ENCODE measurements at regions not wholly inside any gene's neighbourhood (a gene's known extent, or its start where the extent isn't known, plus 50 kb on each side); places are given as distances from the start of the nearest gene placed in this dataset.
"Not testable (repeated sequence)": the region's sequence is repeated elsewhere in the genome, so short reads cannot be mapped to it uniquely, and the experiment has no call there.

DNA sequence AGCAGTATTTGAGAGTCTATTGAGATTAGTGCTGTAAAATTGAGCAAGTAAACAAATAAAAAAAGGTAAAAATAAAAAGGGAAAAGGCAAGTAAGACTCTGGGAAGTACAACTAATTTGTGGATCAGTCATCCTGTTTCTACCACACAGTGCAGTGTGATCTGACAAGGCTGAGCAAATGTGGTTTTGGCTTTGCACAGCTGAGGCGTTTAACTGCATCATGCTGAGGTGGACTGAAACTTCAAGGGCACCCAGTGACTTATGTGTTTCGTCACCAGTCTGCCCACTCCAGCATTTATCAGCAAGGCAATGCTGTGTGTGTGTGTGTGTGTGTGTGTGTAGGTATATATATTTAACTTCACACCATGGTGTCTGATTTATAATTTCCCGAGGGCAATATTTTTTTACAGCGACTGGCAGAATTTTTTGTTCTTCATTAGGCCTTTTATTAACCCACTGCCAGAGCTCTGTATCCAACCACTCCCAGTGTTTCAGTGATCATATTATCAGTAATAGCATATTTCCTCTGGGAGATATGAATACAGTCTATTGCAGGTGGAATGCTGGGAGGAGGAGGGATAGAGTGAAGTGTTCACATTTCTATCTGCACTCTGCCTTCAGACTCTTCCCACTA, 131.5 kb upstream of the SATB1 start:
- no peak for DNase-seq (ENCODE audit: low read depth, low spot score)

DNA sequence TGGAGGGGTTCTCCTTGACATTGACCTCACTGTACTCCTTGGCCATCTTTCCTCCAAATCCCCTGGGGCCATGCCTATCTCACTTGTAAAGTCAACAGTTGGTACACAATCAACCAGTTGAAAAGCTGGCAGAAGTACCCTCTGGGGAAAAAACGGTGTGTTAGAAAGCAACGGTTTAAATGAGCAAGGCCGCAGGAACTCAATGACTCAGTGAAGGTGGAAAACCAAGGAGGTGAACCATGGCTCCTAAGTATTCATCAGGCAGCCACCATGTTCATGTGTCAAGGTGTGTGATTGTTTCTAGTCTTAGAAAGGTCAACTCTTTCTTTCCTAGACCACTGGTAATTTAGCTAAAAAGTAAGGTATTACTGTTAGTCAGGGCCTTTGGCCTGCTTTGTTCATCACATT, 130.9 kb upstream of the SATB1 start:
- DNase-seq (ENCODE audit: low read depth, low spot score) = no peak

DNA sequence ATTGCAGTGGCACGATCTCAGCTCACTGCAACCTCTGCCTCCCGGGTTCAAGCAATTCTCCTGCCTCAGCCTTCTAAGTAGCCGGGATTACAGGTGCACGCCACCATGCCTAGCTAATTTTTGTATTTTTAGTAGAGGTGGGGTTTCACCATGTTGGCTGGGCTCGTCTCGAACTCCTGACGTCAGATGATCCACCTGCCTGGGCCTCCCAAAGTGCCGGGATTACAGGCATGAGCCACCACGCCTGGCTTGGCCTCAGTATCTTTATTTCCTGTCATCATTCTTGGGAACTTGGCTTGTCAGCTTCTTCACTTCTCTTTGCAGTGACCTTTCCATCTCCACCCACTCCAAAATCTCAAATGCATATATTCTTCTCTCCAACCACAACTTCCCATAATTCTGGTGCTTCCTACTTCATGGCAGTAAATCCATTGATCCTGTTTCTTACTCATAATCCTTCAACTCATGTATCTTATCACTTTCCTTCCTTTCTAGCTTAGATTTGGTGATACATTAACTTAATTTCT, 127.5 kb upstream of the SATB1 start:
- not testable (repeated sequence) for DNase-seq (ENCODE audit: low read depth, low spot score)

DNA sequence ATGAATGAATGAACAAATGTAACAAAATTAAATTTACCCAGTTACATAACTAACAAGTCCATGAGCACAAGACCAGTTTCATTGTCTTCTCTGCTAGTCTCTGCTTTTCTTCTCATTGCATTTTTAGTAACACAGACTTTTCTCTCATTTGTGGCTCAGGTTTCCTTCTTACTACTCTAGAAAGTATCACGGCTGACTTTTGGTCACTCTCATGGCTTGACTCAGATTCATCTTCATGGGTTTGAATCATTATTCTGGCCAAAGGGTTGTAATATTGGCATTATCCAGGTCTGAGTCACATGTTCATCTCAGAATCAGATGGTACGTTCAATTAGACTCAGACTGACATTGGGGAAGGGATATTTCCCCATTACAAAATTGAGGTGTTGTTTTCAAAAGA, 121.5 kb upstream of the SATB1 start:
- DNase-seq (ENCODE audit: low read depth, low spot score) = no peak

DNA sequence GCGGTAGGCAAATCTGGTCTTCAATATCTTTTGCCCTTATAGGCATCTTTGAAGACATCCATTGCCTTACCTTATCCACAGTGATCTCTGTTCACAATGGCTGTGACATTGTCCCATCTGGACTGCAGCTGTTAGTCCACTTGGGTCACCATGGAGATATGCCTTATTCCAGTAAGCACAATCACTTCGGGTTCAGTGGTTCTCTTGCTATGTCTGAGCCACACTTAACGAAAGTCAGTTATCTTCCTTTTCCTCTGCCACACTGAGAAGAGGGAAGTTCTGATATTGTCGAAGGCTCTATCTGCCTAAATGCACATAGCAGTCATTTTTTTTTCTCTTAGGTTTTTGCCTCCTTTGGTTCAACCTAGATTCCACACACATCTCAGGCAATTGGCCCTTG, 119.0 kb upstream of the SATB1 start:
- DNase-seq (ENCODE audit: low read depth, low spot score) = no peak

DNA sequence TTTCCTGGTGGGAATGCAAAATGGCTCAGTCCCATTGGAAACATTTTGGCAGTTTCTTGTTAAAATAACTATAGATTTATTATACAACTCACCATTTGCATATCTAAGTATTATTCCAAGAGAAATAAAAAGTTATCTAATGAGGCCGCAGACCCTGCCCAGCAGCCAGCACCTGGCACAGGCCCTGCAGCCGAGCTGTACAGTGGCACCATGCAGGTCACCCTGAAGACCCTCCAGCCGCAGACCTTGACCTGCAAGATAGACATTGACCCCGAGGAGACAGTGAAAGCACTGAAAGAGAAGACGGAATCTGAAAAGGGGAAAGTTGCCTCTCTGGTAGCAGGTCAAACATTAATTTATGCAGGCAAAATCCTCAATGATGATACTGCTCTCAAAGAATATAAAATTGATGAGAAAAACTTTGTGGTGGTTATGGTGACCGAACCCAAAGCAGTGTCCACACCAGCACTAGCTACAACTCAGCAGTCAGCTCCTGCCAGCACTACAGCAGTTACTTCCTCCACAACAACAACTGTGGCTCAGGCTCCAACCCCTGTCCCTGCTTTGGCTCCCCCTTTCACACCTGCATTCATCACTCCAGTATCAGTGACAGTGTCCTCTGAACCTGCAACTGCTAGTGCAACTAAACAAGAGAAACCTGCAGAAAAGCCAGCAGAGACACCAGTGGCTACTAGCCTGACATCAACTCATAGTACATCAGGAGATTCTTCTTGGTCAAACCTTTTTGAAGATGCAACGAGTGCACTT, 113.5 kb upstream of the SATB1 start:
- no peak for DNase-seq (ENCODE audit: low read depth, low spot score)

DNA sequence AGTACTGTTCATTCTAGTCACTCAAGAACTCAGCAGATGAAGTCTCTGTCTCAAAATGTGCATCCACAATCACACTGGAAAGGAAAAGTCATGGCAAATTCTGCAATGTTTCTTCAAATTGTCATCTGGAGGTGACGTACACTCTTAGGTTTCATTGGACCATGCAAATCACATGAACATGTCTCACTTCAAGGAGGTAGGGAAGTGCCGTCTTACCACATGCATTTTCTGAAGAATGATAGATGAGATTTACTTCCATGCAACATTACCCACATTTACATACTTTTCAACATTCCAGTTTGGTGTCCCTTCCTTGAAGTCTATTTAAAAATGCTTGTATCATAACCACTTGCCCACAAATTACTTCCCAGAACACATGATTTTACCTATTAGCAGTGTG, 107.9 kb upstream of the SATB1 start:
- no peak for DNase-seq (ENCODE audit: low read depth, low spot score)

DNA sequence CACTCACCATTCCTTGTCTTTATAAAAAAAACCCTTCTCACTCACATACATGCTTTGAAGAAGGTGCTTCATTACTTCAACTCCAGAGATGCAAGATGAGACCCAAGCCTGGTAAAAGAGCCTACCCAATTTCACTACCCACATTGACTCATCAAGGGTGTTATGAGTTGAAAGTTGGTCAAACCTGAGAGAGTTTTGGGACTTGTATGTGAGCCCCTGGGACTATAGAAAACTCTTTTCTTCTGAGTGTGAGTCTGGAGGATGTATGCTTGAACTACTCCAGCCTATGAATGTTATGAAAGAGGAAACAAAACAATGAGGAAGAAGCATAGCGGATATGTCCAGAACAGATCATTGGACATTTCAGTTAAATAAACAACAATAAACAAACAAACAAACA, 106.5 kb upstream of the SATB1 start:
- DNase-seq (ENCODE audit: low read depth, low spot score) = no peak

DNA sequence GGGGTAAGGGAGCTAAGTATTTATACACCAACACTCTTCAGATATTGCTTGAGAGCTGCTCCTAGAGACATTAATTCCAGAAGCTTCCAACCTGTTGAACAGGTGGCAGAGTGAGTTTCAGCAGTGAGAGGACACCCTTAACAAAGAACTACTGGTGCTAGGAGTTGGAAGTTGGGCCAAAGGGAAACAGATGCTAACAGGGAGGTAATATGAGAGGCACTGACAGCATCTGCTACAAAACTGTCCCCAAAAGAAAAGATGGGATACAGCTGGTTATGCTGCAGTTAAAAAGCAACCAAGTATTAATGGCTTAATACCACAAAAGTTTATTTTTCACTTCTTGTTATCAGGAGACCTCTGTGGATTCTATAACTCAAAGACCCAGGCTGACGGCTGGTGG, 104.5 kb upstream of the SATB1 start:
- DNase-seq (ENCODE audit: low read depth, low spot score) = no peak

DNA sequence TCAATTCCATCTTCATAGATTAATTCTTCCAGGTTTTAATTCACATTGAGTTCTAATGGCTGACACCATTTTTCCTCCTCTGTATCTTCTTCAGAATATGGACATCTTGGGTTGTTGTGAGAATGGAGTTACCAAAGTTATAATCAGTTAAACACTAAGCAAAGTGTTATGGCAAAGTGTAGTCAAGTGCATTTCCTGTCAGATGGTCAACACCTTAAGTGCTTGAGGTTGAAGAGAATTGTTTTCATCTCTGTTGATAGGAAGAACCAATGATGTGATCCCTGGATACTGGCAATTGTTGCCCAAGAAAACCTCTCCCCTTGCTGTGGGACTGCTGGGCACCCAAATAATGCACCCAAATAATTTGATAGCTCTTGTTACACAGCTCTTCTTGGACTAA, 102.6 kb upstream of the SATB1 start:
- no peak for DNase-seq (ENCODE audit: low read depth, low spot score)

DNA sequence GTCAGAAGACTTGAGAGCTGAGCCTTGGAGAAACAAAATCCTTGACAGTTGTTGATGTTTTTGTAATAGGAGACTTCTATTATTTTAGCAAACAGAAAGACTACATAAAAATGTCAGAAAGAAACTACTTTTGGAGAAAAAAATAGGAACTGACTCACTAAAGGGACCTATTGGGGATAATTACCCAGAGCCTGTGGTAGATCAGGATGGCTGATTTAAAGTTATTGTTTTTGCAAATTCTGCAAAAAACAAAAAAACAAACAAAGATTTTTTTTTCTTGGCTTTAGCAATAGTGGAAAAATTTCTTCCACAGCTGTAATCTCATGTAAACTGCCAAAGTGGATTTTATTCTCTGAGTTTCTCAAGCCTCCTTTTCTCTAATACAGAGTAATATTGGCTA, 101.5 kb upstream of the SATB1 start:
- DNase-seq (ENCODE audit: low read depth, low spot score) = no peak

DNA sequence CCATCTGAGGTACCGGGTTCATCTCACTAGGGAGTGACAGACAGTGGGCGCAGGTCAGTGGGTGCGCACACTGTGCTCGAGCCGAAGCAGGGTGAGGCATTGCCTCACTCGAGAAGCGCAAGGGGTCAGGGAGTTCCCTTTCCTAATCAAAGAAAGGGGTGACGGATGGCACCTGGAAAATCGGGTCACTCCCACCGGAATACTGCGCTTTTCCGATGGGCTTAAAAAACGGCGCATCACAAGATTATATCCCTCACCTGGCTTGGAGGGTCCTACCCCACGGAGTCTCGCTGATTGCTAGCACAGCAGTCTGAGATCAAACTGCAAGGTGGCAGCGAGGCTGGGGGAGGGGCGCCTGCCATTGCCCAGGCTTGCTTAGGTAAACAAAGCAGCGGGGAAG, 91.0 kb upstream of the SATB1 start:
- DNase-seq (ENCODE audit: low read depth, low spot score) = not testable (repeated sequence)

DNA sequence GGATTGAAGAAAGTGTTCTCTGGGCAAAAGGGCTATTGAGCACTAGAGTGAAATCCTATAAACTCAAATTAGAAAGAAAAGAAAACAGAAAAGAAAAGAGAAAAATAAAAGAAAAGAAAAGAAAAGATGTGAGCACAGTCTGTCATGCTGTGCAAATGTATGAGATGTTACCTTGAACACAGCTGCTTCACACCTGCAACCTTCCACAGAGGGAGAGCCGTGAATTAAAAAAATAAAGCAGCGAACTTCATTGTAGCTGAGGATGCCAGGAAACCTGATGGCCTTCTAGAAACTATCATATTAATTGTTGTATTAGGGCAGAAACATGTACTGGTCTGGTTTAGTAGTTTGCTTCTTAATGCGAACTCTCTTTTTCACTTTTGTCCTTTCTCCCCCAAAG, 88.0 kb upstream of the SATB1 start:
- no peak for DNase-seq (ENCODE audit: low read depth, low spot score)

DNA sequence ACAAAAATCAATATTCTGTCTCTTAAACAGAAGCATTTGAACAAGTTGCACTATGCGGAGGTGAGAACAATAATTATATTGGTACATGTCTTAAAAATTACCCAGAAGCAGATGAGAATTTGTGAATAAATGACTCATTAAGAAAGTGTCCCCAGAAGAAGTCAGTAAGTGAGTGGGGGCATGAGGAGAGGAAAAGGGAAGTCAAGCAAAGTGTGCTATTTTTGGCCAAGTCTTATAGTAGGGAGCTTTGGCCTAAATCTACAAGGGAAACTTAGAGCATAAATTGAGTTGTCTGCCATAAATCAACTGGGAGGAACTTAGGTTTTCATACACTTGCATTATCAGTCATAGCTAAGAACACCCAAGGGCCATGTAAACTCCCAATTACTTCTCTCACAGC, 86.9 kb upstream of the SATB1 start:
- DNase-seq (ENCODE audit: low read depth, low spot score) = no peak

DNA sequence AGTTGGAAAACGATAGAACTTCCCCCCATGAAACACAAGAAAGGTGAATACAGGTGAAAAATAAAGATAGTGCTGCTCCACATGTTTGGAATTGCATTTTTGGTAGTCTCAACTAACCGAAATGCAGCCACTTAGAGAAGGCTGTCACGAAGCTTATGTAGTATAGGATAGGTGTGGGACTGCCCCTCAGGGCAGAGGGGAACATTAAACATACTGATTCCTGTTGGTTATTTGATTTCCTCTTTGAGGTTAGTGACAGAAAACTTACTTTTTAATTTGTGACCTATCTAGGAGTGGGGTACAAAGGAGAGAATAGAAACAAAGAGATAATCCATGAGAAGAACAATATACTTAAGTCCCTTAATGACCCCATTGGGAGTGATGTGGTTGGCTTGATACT, 85.8 kb upstream of the SATB1 start:
- no peak for DNase-seq (ENCODE audit: low read depth, low spot score)

DNA sequence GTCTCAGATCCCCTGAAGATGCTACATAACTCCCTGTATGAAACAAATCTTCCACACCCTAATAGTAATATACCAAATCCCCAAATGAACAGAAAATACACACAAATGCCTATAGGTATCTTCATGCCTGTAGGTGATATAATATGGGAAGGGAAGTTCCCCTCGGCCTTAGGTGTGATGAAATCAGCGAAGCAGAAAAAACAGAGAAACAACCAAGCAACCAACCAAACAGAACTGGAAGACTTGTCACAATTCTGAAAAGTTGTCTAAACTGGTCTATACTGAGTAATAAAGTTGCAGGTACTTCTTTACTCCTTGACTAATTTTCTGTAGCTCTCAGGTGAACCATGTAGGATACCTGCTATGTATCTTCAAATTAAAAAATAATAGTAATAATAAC, 82.2 kb upstream of the SATB1 start:
- no peak for DNase-seq (ENCODE audit: low read depth, low spot score)

DNA sequence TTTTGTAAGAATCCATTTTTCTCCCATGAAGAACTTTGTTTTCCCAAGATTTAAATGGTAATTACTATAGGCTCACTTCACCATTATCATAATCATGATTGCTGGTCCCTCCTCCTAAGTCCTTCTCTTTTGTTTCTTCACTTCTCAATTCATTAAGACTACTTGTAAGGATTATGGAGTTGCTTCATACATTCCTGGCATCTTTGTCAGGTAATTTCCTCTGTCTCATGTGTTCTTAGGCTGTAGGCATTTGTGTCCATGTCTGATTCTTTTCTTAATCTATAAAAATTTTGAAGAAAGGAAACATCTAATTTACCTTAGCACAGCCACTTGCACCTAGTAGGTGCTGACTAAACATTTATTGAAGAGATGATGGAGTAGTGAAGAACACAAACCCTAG, 79.9 kb upstream of the SATB1 start:
- DNase-seq (ENCODE audit: low read depth, low spot score) = no peak

DNA sequence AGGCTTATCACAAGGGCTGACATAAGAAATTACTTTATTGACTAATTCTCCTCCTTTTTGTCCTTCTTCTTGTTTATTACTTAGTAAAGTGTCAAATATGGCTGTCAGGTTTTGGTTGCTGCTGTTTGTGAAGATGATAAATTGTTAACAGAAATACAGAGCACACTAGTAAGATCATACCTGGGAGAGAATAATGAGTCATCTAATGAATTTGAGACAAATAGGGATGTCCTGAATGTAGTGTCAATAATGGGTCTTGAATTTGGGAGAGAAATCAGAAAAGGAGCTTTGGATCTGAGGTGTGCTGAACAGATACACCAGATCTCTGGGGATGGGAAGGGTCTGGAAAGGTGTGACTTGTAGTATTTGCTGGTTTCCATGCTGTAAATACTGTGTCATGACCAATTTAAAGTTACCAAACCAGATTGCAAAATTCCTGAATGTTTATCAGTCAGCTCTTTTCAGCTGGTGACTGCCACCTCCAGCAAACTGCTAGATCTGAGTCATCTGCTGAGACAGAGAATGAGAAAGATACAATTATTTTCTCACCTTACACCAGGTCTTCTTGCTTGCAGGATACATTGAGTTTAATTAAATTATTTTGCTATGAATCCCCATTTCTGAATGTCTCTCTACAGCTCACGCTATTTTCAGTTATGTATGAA, 76.7 kb upstream of the SATB1 start:
- peak; percentile 7 for DNase-seq (ENCODE audit: low read depth, low spot score)

DNA sequence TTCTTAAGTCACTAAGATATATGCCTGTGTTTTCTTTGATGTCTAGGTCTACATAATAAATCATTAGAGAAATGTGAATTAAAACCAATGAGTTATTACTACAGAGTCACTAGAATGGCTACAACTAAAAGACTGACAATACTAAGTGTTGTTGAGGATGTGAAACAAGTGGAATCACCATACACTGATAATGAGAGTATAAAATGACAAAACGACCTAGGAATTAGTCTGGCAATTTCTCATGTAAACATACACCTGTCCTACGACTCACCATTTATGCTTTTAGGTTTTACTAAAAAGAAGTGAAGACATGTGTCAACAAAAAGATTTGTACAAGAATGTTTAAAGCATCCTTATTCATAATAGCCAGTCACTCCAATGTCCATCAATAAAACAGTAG, 75.2 kb upstream of the SATB1 start:
- DNase-seq (ENCODE audit: low read depth, low spot score) = no peak

DNA sequence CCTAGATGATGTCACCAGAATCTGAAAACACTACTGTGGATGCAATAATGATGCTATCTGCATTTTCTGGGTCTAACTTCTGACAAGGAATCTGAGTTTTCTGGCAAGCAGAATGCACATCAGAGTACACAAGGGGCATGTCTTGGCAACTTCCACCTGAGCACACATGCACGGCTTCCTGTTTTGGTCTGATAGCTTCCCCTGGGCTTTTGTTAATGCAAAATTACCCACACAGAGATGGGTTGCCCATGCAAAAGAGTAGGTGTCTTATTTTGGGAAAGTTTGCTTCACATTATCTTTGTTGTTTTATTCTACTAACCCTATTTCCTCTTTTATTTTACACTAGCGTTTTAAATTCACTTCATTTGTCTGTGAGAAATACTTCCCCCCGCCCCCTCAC, 74.2 kb upstream of the SATB1 start:
- no peak for DNase-seq (ENCODE audit: low read depth, low spot score)

DNA sequence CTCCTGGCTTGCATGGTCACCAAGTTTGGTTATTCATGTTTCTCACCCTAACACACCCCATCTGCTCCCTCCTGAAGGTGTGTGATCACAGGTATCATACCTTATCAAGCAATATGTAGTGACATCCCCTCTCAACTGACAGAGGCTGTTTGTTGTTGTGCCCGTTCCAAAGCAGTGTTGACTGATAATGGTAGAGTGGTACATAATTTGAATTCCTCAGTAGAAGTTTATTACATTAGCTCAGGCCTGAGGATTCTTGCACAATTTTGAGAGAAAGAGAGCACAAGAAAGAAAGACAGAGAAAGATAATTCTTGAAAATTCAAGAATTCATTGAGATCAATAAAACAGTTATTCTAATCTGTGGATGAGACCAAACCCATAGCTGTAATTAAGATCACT, 69.1 kb upstream of the SATB1 start:
- no peak for DNase-seq (ENCODE audit: low read depth, low spot score)

DNA sequence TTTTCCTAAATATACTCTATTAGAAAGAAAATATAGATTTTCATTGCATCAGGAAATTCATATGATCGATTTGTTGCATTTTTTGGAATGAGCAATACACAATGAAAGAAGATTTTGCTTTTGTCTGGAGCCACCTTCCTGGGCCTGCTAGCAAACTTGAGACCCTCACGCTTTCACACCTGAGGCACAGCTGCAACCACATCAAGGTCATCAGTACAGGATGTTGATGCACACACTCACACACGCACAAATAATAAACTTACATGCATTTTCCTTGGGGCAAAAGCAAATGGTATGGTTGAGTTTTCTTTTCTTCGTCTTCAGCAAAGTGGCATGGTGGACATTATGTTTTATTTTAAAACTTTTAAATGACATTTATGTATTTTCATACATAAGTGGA, 64.8 kb upstream of the SATB1 start:
- DNase-seq (ENCODE audit: low read depth, low spot score) = no peak

DNA sequence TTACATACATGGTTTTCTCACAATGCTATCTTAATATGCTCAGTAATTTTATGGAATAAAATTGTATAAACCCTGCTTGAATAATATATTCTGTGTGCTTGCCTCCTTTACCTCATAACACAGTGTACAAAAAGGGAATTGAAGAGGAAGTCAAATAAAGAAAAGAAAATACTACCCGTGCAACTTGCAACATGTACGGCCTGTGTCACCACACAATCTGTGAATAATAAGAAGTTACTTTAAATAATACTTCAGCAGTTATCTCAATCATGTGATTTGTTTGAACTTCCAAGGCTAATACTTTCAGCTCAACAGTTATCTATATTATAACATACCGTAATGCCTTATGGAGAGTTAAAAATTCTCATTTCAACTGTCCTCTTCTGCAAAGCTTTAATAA, 58.1 kb upstream of the SATB1 start:
- DNase-seq (ENCODE audit: low read depth, low spot score) = no peak

Data from ELF-1 (cell line).